ENCODE measurements at regions not wholly inside any gene's neighbourhood (a gene's known extent, or its start where the extent isn't known, plus 50 kb on each side); places are given as distances from the start of the nearest gene placed in this dataset.

GRCh38 chr6:91487696-91488392 is 901.0 kb upstream of the MAP3K7 start:
- Histone ChIP-seq H3K36me3 (ENCODE audit: control insufficient read depth, insufficient read depth, low read length) (no peaks in the 10 kb centered on the region), H3K4me1 (ENCODE audit: control insufficient read depth, insufficient read depth, low read length) (no peaks in the 10 kb centered on the region), H3K9me3 (ENCODE audit: control insufficient read depth, low read depth, low read length) (no peaks in the 10 kb centered on the region), H3K27ac (ENCODE audit: low read length) (no peak overlapping the region), H3K4me3 (ENCODE audit: low read length) (no peak overlapping the region), H3K27me3 (ENCODE audit: control insufficient read depth, insufficient read depth, low read length) (no peaks in the 10 kb centered on the region)
- WGBS (ENCODE audit: insufficient coverage, low lambda C conversion rate): 83% methylated on average over 1 of the region's 2 CpGs
- no peak for DNase-seq

- WGBS (ENCODE audit: insufficient coverage, low lambda C conversion rate): 100% methylated on average over 1 of the region's 1 CpG
- H3K27me3 ChIP-seq (ENCODE audit: control insufficient read depth, insufficient read depth, low read length): no peaks in the 10 kb centered on the region
- DNase-seq: no peak
- H3K4me1 ChIP-seq (ENCODE audit: control insufficient read depth, insufficient read depth, low read length): no peaks in the 10 kb centered on the region
- H3K27ac ChIP-seq (ENCODE audit: low read length): no peak overlapping the region
- no peaks in the 10 kb centered on the region for H3K9me3 ChIP-seq (ENCODE audit: control insufficient read depth, low read depth, low read length)
- no peaks in the 10 kb centered on the region for H3K36me3 ChIP-seq (ENCODE audit: control insufficient read depth, insufficient read depth, low read length)
- no peak overlapping the region for H3K4me3 ChIP-seq (ENCODE audit: low read length)
Measured at GRCh38 chr6:91486200-91486599, 899.3 kb upstream of the MAP3K7 start.

GRCh38 chr6:91485047-91485446 is 898.2 kb upstream of the MAP3K7 start:
- H3K36me3 ChIP-seq (ENCODE audit: control insufficient read depth, insufficient read depth, low read length): no peaks in the 10 kb centered on the region
- DNase-seq: no peak
- no peaks in the 10 kb centered on the region for H3K9me3 ChIP-seq (ENCODE audit: control insufficient read depth, low read depth, low read length)
- H3K27me3 ChIP-seq (ENCODE audit: control insufficient read depth, insufficient read depth, low read length): no peaks in the 10 kb centered on the region
- H3K27ac ChIP-seq (ENCODE audit: low read length): no peak overlapping the region
- H3K4me3 ChIP-seq (ENCODE audit: low read length): no peak overlapping the region
- no CpG with 5 or more reads among the region's 1 CpG for WGBS (ENCODE audit: insufficient coverage, low lambda C conversion rate)
- no peaks in the 10 kb centered on the region for H3K4me1 ChIP-seq (ENCODE audit: control insufficient read depth, insufficient read depth, low read length)

- Histone ChIP-seq H3K9me3 (ENCODE audit: control insufficient read depth, low read depth, low read length) (no peaks in the 10 kb centered on the region), H3K4me1 (ENCODE audit: control insufficient read depth, insufficient read depth, low read length) (no peaks in the 10 kb centered on the region), H3K27ac (ENCODE audit: low read length) (no peak overlapping the region), H3K27me3 (ENCODE audit: control insufficient read depth, insufficient read depth, low read length) (no peaks in the 10 kb centered on the region), H3K4me3 (ENCODE audit: low read length) (no peak overlapping the region), H3K36me3 (ENCODE audit: control insufficient read depth, insufficient read depth, low read length) (no peaks in the 10 kb centered on the region)
- DNase-seq: no peak
- WGBS (ENCODE audit: insufficient coverage, low lambda C conversion rate): no CpG with 5 or more reads among the region's 6 CpGs
Measured at GRCh38 chr6:91483415-91484105, 896.7 kb upstream of the MAP3K7 start.

GRCh38 chr6:91482498-91482897 is 895.6 kb upstream of the MAP3K7 start:
- Histone ChIP-seq H3K27ac (ENCODE audit: low read length) (no peak overlapping the region), H3K27me3 (ENCODE audit: control insufficient read depth, insufficient read depth, low read length) (no peaks in the 10 kb centered on the region), H3K9me3 (ENCODE audit: control insufficient read depth, low read depth, low read length) (no peaks in the 10 kb centered on the region), H3K36me3 (ENCODE audit: control insufficient read depth, insufficient read depth, low read length) (no peaks in the 10 kb centered on the region), H3K4me1 (ENCODE audit: control insufficient read depth, insufficient read depth, low read length) (no peaks in the 10 kb centered on the region), H3K4me3 (ENCODE audit: low read length) (no peak overlapping the region)
- 60% methylated on average over 1 of the region's 1 CpG for WGBS (ENCODE audit: insufficient coverage, low lambda C conversion rate)
- peak in 1 of 2 donors; percentile 5 for DNase-seq

- no peak overlapping the region for H3K27ac ChIP-seq (ENCODE audit: low read length)
- H3K4me3 ChIP-seq (ENCODE audit: low read length): no peak overlapping the region
- no peaks in the 10 kb centered on the region for H3K9me3 ChIP-seq (ENCODE audit: control insufficient read depth, low read depth, low read length)
- no peaks in the 10 kb centered on the region for H3K4me1 ChIP-seq (ENCODE audit: control insufficient read depth, insufficient read depth, low read length)
- no peaks in the 10 kb centered on the region for H3K36me3 ChIP-seq (ENCODE audit: control insufficient read depth, insufficient read depth, low read length)
- no CpG with 5 or more reads among the region's 1 CpG for WGBS (ENCODE audit: insufficient coverage, low lambda C conversion rate)
- peak in 1 of 2 donors; percentile 67 for DNase-seq
- H3K27me3 ChIP-seq (ENCODE audit: control insufficient read depth, insufficient read depth, low read length): no peaks in the 10 kb centered on the region
Measured at GRCh38 chr6:91480402-91480801, 893.5 kb upstream of the MAP3K7 start.

- H3K4me1 ChIP-seq (ENCODE audit: control insufficient read depth, insufficient read depth, low read length): no peaks in the 10 kb centered on the region
- 96% methylated on average over 4 of the region's 6 CpGs for WGBS (ENCODE audit: insufficient coverage, low lambda C conversion rate)
- no peak for DNase-seq
- H3K4me3 ChIP-seq (ENCODE audit: low read length): no peak overlapping the region
- no peaks in the 10 kb centered on the region for H3K27me3 ChIP-seq (ENCODE audit: control insufficient read depth, insufficient read depth, low read length)
- H3K27ac ChIP-seq (ENCODE audit: low read length): no peak overlapping the region
- H3K36me3 ChIP-seq (ENCODE audit: control insufficient read depth, insufficient read depth, low read length): no peaks in the 10 kb centered on the region
- H3K9me3 ChIP-seq (ENCODE audit: control insufficient read depth, low read depth, low read length): no peaks in the 10 kb centered on the region
Measured at GRCh38 chr6:91477688-91478087, 890.8 kb upstream of the MAP3K7 start.

- no peaks in the 10 kb centered on the region for H3K36me3 ChIP-seq (ENCODE audit: control insufficient read depth, insufficient read depth, low read length)
- no peak overlapping the region for H3K27ac ChIP-seq (ENCODE audit: low read length)
- no peak overlapping the region for H3K4me3 ChIP-seq (ENCODE audit: low read length)
- no peaks in the 10 kb centered on the region for H3K4me1 ChIP-seq (ENCODE audit: control insufficient read depth, insufficient read depth, low read length)
- no CpG with 5 or more reads among the region's 2 CpGs for WGBS (ENCODE audit: insufficient coverage, low lambda C conversion rate)
- H3K9me3 ChIP-seq (ENCODE audit: control insufficient read depth, low read depth, low read length): no peaks in the 10 kb centered on the region
- DNase-seq: peak in 1 of 2 donors; percentile 14
- no peaks in the 10 kb centered on the region for H3K27me3 ChIP-seq (ENCODE audit: control insufficient read depth, insufficient read depth, low read length)
Measured at GRCh38 chr6:91476000-91476399, 889.1 kb upstream of the MAP3K7 start.

GRCh38 chr6:91465393-91465792 is 878.5 kb upstream of the MAP3K7 start:
- DNase-seq: no peak
- Histone ChIP-seq H3K9me3 (ENCODE audit: control insufficient read depth, low read depth, low read length) (no peaks in the 10 kb centered on the region), H3K27ac (ENCODE audit: low read length) (no peak overlapping the region), H3K4me1 (ENCODE audit: control insufficient read depth, insufficient read depth, low read length) (no peaks in the 10 kb centered on the region), H3K27me3 (ENCODE audit: control insufficient read depth, insufficient read depth, low read length) (no peaks in the 10 kb centered on the region), H3K4me3 (ENCODE audit: low read length) (no peak overlapping the region), H3K36me3 (ENCODE audit: control insufficient read depth, insufficient read depth, low read length) (no peaks in the 10 kb centered on the region)
- WGBS (ENCODE audit: insufficient coverage, low lambda C conversion rate): 86% methylated on average over 3 of the region's 3 CpGs

GRCh38 chr6:91464718-91465117 is 877.8 kb upstream of the MAP3K7 start:
- H3K4me3 ChIP-seq (ENCODE audit: low read length): no peak overlapping the region
- no peak overlapping the region for H3K27ac ChIP-seq (ENCODE audit: low read length)
- no peaks in the 10 kb centered on the region for H3K36me3 ChIP-seq (ENCODE audit: control insufficient read depth, insufficient read depth, low read length)
- H3K4me1 ChIP-seq (ENCODE audit: control insufficient read depth, insufficient read depth, low read length): no peaks in the 10 kb centered on the region
- no peaks in the 10 kb centered on the region for H3K9me3 ChIP-seq (ENCODE audit: control insufficient read depth, low read depth, low read length)
- H3K27me3 ChIP-seq (ENCODE audit: control insufficient read depth, insufficient read depth, low read length): no peaks in the 10 kb centered on the region
- no peak for DNase-seq

- H3K27me3 ChIP-seq (ENCODE audit: control insufficient read depth, insufficient read depth, low read length): no peaks in the 10 kb centered on the region
- H3K9me3 ChIP-seq (ENCODE audit: control insufficient read depth, low read depth, low read length): no peaks in the 10 kb centered on the region
- no peak overlapping the region for H3K27ac ChIP-seq (ENCODE audit: low read length)
- no peak for DNase-seq
- no CpG with 5 or more reads among the region's 1 CpG for WGBS (ENCODE audit: insufficient coverage, low lambda C conversion rate)
- no peak overlapping the region for H3K4me3 ChIP-seq (ENCODE audit: low read length)
- no peaks in the 10 kb centered on the region for H3K36me3 ChIP-seq (ENCODE audit: control insufficient read depth, insufficient read depth, low read length)
- H3K4me1 ChIP-seq (ENCODE audit: control insufficient read depth, insufficient read depth, low read length): no peaks in the 10 kb centered on the region
Measured at GRCh38 chr6:91464201-91464600, 877.3 kb upstream of the MAP3K7 start.

Measured in large intestine (tissue), 3 donors.